ENCODE measurements at regions not wholly inside any gene's neighbourhood (a gene's known extent, or its start where the extent isn't known, plus 50 kb on each side); places are given as distances from the start of the nearest gene placed in this dataset.
"Not testable (repeated sequence)": the region's sequence is repeated elsewhere in the genome, so short reads cannot be mapped to it uniquely, and the experiment has no call there.

DNA sequence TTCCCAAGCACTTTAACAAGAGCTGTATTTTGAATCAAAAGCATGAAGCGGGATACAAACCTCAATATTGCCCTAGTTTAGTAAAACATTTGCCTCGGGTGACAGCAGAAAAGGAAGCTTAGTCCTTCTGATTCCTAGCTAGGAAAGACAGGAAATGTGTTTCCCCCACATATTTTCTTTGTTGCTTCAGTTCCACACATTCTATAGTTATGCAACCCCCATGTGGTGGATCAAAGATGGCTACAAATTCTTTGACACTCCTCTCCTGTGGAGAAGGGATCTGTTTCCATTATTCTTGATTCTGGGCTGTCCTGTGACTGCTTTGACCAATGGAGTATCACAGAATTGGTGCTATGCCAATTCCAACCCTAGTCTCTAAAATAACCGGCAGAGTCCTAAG is 89.1 kb upstream of the SLC30A5 start:
- no peak overlapping the region for H3K4me3 ChIP-seq (ENCODE audit: low read depth, low read length)
- no peak for DNase-seq (ENCODE audit: low read depth)

DNA sequence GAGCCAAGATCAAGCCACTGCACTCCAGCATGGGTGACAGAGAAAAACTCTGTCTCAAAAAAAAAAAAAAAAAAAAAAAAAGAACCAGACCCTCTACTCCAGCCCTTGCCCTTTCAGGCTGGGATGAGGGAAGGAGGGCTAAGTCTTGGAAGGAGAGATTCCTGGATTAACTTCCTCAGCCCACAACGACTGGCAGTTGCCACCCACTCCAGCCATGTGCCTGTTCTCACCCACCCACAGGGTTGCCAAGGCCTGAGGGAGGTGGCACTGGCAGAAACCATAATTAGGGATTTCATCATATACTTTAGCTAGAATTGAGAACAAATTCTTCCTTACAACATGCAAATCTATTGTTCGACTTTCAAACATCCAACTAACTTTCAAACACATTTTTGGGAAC is 87.8 kb upstream of the SLC30A5 start:
- no peak overlapping the region for H3K4me3 ChIP-seq (ENCODE audit: low read depth, low read length)
- DNase-seq (ENCODE audit: low read depth): no peak

DNA sequence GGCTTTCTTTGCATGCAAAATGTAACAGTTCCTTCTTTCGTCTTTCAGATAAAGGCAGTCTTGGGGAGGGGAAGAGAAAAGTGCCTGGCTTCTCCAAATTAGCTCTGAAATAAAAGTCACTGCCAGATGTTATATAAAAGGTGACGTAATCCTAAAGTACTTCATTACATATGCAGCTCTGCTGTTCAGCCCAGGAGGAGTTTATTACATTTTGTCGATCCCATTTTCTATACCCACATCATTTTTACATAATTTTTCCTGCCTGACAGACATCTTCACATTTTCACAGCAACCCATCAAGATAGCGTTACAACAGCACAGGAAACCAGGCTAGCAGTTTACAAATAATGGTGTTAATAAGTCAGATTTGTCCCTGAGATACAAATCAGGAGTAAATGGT is 86.7 kb upstream of the SLC30A5 start:
- H3K4me3 ChIP-seq (ENCODE audit: low read depth, low read length): no peak overlapping the region
- DNase-seq (ENCODE audit: low read depth): no peak

DNA sequence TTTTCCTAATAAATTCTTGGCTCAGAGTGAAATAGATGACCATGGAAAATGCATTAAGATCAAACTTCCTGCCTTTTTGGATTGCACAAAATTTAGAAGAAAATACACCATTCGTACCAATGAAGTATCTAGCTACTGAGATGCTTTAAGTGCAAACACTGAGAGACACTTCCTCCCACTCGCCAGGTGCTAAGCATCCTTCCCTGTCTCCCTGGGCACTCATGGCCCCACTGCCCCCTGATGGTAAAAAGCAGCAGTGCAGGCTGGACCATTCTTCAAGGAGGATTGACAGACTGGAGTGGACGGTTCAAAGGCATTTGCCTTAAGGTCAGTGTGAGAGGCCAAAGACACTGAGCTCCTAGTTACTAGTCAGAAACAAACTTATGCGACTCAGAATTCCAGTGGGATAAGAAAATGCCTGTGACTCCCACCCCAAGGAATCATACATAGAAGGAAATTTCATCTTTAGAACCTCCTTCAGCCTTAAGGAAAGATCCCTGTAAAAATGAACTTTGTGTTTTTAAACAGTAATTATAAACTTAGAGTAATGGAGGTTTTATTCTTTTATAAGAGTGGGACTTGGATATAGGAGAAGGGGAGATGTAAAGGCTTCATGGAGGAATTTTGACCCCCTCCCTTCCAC is 86.0 kb upstream of the SLC30A5 start:
- no peak overlapping the region for H3K4me3 ChIP-seq (ENCODE audit: low read depth, low read length)
- no peak for DNase-seq (ENCODE audit: low read depth)

DNA sequence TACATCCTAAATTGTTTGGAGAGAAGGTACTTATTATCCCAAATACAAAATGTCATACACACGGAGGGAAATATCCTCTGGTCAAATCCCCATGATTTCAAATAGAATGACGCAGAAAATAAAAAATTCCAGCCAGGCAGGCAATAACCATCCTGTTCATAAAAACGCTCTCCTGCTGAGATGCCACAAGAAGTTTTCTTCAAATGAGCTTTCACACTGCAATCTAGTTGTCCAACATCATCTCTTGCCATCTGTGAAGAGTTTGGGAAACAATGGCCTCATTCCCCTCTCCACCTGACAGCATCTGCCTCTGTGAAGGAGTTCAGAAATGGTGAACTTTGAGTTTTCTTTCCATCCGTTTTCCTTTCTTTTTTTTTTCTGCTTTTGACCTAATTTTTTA is 83.3 kb upstream of the SLC30A5 start:
- no peak for DNase-seq (ENCODE audit: low read depth)

DNA sequence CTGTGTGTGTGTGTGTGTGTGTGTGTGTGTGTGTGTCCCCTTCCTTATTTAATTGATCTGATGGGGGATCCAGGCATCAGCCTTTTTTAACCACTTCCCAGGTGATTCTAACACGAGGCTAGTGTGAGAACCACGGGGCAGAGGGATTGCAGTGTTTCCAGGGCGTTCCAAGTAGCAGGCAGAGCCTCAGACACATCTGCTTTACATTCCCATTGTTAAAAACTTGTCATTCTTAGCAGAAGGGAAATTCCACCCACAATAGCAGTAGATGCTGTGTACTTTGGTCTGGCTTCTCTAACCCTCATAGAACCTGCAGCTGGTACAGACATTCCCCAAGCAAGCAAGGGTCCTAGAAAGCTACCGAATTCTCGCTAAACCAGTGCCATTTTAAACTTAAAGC is 81.9 kb upstream of the SLC30A5 start:
- no peak overlapping the region for H3K4me3 ChIP-seq (ENCODE audit: low read depth, low read length)
- DNase-seq (ENCODE audit: low read depth): no peak

More for the DNA sequence above, 83.3 kb upstream of the SLC30A5 start:
- H3K4me3 ChIP-seq (ENCODE audit: low read depth, low read length): no peak overlapping the region

DNA sequence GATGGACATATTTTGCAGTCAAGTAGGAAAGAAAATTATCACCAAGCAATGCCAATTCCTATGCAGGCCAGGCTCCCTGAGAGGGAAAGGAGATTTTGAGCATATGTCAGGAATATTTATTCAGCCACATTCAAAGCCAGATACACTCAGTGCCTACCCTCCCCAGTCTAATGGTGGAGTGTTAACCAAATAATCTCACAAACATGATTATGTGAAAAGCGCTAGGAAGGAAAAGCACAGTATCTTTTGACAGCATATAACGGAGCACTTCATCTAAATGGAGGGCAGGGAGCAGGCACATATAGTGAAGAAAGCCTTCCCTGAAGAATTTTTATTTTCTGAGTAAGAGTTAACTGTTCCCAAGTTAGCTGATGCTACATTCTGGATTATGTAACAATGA is 80.3 kb upstream of the SLC30A5 start:
- H3K4me3 ChIP-seq (ENCODE audit: low read depth, low read length): no peak overlapping the region
- DNase-seq (ENCODE audit: low read depth): no peak

DNA sequence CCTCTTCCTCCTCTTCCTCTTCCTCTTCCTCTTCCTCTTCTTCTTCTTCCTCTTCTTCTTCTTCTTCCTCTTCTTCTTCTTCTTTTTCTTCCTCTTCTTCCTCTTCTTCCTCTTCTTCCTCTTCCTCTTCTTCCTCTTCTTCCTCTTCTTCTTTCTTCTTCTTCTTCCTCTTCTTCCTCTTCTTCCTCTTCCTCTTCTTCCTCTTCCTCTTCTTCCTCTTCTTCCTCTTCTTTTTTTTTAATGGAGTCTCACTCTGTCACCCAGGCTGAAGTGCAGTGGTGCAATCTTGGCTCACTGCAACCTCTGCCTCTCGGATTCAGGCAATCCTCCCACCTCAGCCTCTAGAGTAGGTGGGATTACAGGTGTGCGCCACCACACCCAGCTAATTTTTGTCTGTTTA is 79.8 kb upstream of the SLC30A5 start:
- H3K4me3 ChIP-seq (ENCODE audit: low read depth, low read length); DNase-seq (ENCODE audit: low read depth): not testable (repeated sequence)

DNA sequence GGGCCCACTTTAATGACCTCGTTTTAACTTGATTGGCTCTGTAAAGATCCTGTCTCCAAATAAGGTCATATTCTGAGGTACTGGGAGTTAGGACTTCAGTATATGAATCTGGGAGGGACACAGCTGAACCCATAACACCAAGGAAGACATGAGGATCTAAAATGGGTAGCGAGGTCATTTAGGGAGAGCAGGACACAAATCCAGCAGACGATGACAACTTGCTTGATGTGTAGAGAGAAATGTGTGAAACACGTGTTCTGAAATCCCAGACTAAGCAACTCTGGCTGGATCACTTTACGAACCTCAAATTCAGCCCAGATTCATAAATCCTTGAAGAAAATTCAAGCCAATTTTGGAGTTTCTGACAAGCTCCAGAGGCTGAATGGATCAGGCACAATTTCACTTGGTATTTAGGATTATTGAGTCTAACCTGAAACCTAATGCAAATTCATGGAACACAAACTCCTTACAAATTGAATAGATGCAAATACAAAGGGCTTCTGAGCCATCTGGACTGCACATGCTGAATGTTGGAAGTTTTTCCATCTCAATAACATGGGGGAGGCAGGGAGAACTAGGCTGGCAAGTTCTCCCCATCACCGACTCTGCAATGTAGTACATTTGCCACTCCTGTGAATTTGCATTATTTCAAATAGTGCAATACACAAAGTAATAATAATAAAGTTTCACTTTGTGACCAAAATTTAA is 74.0 kb upstream of the SLC30A5 start:
- no peak for DNase-seq (ENCODE audit: low read depth)
- H3K4me3 ChIP-seq (ENCODE audit: low read depth, low read length): no peak overlapping the region

DNA sequence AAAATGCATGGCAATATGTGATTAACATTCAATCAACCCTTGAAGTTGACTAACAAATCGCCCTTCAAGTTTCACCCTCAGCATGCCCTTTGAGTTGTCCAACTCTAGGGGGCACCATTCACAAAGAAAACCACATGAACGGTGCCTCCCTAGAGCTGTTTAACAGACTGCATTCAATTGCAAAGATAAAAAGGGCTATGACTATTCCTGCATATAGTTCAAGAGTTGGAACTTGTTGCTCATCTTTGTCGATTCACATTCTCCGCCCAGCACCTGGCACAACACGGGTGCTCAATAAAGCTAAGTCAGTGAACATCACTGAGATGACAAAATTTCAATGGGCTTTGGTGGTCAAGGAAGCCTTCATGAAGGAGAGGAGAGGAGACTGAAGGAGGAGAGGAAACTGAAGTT is 69.6 kb upstream of the SLC30A5 start:
- no peak overlapping the region for H3K4me3 ChIP-seq (ENCODE audit: low read depth, low read length)
- DNase-seq (ENCODE audit: low read depth): no peak

DNA sequence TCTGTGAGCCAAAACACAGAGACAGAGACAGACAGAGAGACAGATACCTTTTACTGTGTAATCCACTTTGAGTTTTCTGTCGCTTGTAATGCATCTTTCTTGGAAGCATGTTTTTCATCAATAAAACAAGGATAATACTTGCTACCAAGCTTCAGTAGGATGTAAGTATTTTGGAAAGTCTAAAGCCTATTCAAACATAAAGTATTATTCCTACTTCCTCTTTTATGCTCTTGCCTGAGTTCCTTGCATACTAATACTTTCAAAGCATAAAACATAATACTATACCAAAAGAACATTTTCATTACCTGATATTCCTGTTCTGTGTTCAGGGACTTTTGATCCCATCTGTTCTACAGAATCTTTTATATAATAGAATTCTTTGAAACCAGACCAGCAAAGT is 64.5 kb upstream of the SLC30A5 start:
- no peak for DNase-seq (ENCODE audit: low read depth)

DNA sequence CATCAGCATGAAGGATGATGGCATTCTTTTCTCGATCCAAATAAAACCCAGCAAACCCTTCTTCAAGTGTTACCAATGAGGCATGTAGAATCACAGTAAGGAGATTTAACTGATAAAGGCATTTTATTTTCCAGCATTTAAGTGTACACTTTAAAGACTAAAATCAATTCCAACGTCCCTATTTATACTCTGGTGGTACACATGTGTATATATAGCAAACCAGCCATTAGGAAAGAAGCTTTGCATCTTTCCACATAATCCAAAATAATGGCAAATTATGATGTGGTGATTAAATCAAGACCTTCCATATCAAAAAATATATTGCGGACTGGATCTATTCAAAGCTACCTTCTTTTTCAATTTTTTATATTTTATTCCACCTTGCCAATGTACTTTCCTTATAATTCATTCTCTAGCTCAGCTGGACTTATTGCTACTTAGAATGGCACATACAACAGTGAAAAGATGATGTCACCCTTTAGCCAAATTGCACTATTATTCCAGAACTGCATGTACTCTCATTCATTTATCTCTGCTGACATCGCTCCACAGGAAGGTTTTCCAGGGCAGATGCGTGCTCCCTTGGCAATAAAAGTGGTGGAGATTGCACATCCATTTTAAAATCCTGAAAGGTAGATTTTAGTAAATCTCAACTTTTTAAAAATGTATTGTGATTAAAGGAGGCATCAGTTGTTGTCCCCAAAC is 63.3 kb upstream of the SLC30A5 start:
- H3K4me3 ChIP-seq (ENCODE audit: low read depth, low read length): no peak overlapping the region

More for the DNA sequence above, 64.5 kb upstream of the SLC30A5 start:
- no peak overlapping the region for H3K4me3 ChIP-seq (ENCODE audit: low read depth, low read length)

DNA sequence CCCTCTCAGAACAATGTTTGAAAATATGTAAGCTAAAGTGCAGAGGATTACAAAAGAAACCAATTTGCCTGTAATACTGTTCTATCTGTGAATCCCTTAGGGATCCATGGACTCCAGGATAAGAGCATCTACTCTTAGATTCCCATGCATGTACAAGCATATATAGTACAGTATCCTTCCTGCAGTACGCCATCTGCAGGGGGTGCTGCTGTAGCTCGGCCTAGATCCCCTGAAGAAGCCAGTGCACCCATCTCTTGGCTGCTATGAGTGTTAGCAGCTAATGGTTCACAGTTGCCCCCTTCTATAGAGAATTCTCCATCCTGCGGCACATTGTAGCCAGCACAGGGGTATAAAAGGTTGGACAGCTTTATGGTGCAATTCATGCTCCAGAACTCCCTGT is 61.8 kb upstream of the SLC30A5 start:
- DNase-seq (ENCODE audit: low read depth): no peak
- H3K4me3 ChIP-seq (ENCODE audit: low read depth, low read length): no peak overlapping the region

More for the DNA sequence above, 63.3 kb upstream of the SLC30A5 start:
- peak; percentile 45 for DNase-seq (ENCODE audit: low read depth)

DNA sequence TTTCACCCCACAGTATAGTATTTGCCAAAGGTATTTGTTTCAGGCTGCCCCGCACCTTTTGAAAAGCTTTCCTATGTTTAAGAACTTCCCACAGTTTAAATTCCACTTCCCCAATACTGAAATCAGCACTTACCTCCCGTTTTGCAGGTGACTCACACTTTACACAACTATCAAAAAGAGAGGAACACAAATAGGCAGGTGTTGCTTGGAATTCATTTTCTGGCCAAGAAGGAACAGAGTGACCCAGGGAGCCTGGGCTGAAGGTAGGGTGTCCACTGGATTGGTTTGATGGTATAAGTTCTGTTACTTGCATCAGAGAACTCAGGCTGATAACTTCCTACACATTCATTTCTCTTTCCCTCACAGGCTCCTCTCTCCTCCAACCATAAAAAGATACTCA is 60.1 kb upstream of the SLC30A5 start:
- DNase-seq (ENCODE audit: low read depth): no peak
- H3K4me3 ChIP-seq (ENCODE audit: low read depth, low read length): no peak overlapping the region

DNA sequence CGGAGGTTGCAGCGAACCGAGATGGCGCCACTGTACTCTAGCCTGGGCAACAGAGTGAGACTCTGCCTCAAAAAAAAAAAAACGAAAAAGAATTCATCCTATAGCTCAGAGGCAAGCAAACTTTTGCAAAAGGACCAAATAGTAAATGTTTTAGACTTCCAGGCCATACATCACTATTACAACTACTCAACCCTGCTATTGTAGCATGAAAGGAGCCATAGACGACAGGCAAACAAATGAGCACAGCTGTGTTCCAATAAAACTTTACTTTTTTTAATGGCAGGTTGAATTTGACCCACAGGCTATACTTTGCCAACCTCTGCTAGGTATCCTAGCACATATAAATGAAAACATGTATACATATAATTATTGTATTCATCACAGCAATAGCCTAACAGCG is 58.9 kb upstream of the SLC30A5 start:
- H3K4me3 ChIP-seq (ENCODE audit: low read depth, low read length): no peak overlapping the region

DNA sequence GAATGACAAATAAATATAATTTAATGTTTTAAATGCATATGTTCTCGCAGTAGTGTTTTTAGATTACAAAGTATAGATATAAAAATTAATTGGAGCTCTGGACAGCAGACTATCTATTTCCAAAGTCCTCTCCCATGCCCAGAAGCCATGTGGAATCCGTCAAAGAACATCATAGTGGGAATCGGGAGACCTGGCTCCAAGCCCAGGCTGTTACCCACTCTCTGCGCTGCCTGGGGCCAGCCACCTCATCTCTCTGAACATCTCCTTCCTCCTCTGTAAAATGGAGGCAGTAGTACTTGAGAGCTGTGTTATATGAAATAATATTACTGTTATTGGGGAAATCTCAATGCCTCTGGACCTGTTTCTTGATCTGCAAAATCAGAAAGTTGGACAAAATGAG is 58.1 kb upstream of the SLC30A5 start:
- no peak for DNase-seq (ENCODE audit: low read depth)
- H3K4me3 ChIP-seq (ENCODE audit: low read depth, low read length): no peak overlapping the region

More for the DNA sequence above, 58.9 kb upstream of the SLC30A5 start:
- DNase-seq (ENCODE audit: low read depth): no peak

DNA sequence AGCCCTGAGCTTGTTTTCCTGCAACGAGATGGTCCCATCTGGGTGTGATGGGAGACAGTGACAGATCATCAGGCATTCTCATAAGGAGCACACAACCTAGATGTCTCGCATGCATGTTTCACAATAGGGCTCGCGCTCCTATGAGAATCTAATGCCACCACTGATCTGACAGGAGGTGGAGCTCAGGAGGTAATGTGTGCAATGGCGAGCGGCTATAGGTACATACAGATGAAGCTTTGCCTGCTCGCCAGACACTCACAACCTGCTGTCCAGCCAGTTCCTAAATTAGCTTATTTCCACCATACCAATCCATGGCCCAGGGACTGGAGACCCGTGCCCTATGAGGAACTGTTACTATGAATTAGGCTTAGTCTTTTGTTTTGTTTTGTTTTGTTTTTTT is 55.3 kb upstream of the SLC30A5 start:
- no peak overlapping the region for H3K4me3 ChIP-seq (ENCODE audit: low read depth, low read length)
- no peak for DNase-seq (ENCODE audit: low read depth)

DNA sequence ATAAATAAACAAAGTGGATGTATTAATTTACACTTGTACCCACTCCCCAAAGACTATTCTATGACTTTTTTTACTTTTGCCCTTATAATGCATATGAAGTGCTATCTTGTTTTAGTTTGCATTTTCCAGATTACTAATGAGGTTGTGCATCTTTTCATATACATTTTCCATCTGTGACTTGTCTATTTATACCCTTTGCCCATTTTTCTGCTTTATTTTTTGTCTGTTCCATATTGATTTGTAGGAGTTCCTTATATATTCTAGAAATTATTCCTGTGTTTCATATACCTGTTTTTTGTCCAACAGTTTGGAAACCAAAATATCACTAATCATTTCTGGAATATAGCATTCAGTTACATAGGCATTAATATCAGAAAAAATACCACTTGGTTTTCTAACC is 54.0 kb upstream of the SLC30A5 start:
- no peak for DNase-seq (ENCODE audit: low read depth)
- no peak overlapping the region for H3K4me3 ChIP-seq (ENCODE audit: low read depth, low read length)

DNA sequence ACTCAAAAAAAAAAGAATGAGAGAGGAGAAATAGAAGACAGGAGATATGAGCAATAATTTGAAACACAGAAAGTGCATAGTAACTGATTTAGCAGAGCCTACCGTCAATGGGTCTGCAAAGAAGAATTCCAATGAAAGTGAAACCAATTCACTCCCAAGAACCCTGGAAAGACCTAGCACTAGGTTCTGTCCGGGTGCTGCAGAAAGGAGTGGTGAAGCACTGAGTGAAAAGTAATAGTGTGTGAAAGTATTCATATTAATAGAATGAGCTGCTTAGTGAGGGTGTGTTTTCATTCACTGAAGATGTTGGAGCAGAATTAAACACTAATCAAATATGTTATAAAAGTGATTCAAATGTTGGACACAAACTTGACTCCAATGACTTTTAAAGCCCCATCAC is 51.3 kb upstream of the SLC30A5 start:
- no peak overlapping the region for H3K4me3 ChIP-seq (ENCODE audit: low read depth, low read length)
- no peak for DNase-seq (ENCODE audit: low read depth)

DNA sequence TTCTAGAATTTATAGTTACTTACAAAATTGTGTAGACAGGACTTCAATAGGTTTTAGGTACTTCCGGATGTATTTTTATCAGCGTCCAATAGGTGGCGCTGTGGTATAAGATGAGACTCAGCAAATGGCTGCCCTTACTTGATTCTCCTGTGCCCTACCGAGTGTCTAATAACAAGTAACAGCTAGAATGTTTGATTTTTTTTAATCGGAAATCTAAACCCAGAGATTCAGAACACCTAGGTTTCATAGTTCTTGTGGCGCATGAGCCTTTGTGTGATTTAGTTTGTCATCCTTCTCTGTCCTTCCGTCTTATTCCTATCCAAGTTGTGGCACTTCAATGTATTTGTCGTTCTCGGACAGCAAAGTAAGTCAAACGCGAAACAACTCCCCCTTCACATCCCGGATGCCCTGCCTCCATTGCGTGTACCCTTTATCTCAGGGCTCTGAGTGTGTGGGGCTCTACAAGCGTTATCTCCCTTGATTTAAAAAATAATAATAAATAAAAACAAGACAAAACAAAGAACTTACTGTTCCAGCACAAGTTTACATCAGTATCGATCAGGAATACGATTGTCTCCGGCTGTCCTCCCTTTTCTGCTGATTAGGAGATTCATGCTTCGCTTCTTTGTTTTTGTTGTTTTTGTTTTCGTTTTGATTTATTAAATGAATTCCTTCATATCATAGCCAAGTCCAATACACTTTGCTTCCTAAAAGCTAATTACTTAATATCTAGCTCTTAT is 50.7 kb upstream of the SLC30A5 start:
- peak overlapping the region; percentile 51 for H3K4me3 ChIP-seq (ENCODE audit: low read depth, low read length)

More for the DNA sequence above, 50.7 kb upstream of the SLC30A5 start:
- peak; percentile 75 for DNase-seq (ENCODE audit: low read depth)

Data from skeletal muscle cell (primary cell).